GM23338 (cell line): ENCODE measurements at regions not wholly inside any gene's neighbourhood (a gene's known extent, or its start where the extent isn't known, plus 50 kb on each side); places are given as distances from the start of the nearest gene placed in this dataset.

Experiments used
- CTCF ChIP-seq, 2 experiments: fragments of 200-600 bp in 1 of 2; sonication (generic) in 1 of 2; conservative IDR thresholded peaks; 2 replicates each; pipeline versions ENCODE4 v1.5.1 to v1.6.1; 2016 to 2017; ENCODE audit warnings: antibody characterized with exemption in 2 of 2, low read depth in 2 of 2, mild to moderate bottlenecking in 2 of 2, moderate library complexity in 1 of 2
- REST ChIP-seq: IDR thresholded peaks from one replicate; pipeline ENCODE4 v1.6.1; 2018; ENCODE audit warnings: antibody characterized with exemption; ENCODE audit not compliant: unreplicated experiment

GRCh38 chr16:29314292-29314934 is 92.1 kb downstream of the NPIPB11 start:
- TF ChIP-seq REST (no peak), CTCF (conservative IDR thresholded peaks at IDR 0.05; ENCODE audit: low read depth in 2 of 2) (no peak)
